ENCODE measurements at regions not wholly inside any gene's neighbourhood (a gene's known extent, or its start where the extent isn't known, plus 50 kb on each side); places are given as distances from the start of the nearest gene placed in this dataset.

- Histone ChIP-seq H3K9ac (replicated peaks; ENCODE audit: extremely low read depth, insufficient read depth, low read length) (no peak overlapping the region), H4K20me1 (replicated peaks; ENCODE audit: control insufficient read depth, extremely low read depth, insufficient read depth, low read length) (no peaks in the 10 kb centered on the region), H3K9me1 (replicated peaks; ENCODE audit: control insufficient read depth, extremely low read depth, insufficient read depth, low read length) (no peaks in the 10 kb centered on the region), H3K4me3 (replicated peaks in 1 of 3; ENCODE audit: insufficient read depth in 1 of 3, low read depth in 1 of 3, low read length in 3 of 3) (no peak overlapping the region), H3K9me3 (replicated peaks; ENCODE audit: control insufficient read depth, insufficient read depth, low read length) (no peaks in the 10 kb centered on the region), H3K36me3 (ENCODE audit: control insufficient read depth in 2 of 2, extremely low read depth in 1 of 2, insufficient read depth in 2 of 2, low read length in 2 of 2) (no peaks in the 10 kb centered on the region), H2AFZ (ENCODE audit: low read depth, low read length) (no peak overlapping the region), H3K4me1 (ENCODE audit: control insufficient read depth, extremely low read depth, insufficient read depth, low read length) (no peaks in the 10 kb centered on the region), H3K4me2 (ENCODE audit: insufficient read depth, low read length) (no peak overlapping the region), H3K27ac (ENCODE audit: insufficient read depth, low read depth, low read length) (no peak overlapping the region), H3K79me2 (ENCODE audit: control insufficient read depth, insufficient read depth, low read length) (no peaks in the 10 kb centered on the region), H3K27me3 (ENCODE audit: control insufficient read depth in 2 of 2, insufficient read depth in 2 of 2, low read length in 2 of 2) (peaks cover 67 to 98% of the 10 kb centered on the region in 2 experiments)
- DNase-seq (ENCODE audit: low read depth, low spot score) (no peak), FAIRE-seq (no peak)
- intact Hi-C loops (cut with micrococcal nuclease) (no loop called here), dilution Hi-C loops (cut with MboI; ENCODE audit: extremely low pct_ligation_motif_present, low sequenced_read_pairs) (no loop called here)
- ChIA-PET POLR2A (no interaction called here), CTCF (interaction anchor here (1.0 to 3.1 kb wide), 6 partner anchors 10 to 227 kb away, joined by 3 to 33 read pairs (median 8); no protein-coding TSS in a partner anchor)
- no TSS peak for BruUV-seq (replicated peaks)
- TF ChIP-seq POLR2A (IDR thresholded peaks at IDR 0.05; ENCODE audit: low read depth, low read length) (no peak), POLR2AphosphoS5 (IDR thresholded peaks at IDR 0.05; ENCODE audit: insufficient read depth, low read depth, low read length) (no peak), MAX (IDR thresholded peaks at IDR 0.05; ENCODE audit: insufficient read depth, insufficient read length) (no peak), MYC (IDR thresholded peaks at IDR 0.05; ENCODE audit: low read depth, low read length) (no peak), CTCF (IDR thresholded peaks at IDR 0.05; ENCODE audit: extremely low read depth in 1 of 2, insufficient read depth in 1 of 2, low read depth in 1 of 2, low read length in 2 of 2) (no peak), EZH2 (IDR thresholded peaks at IDR 0.05; ENCODE audit: borderline replicate concordance, low read depth, low read length, severe bottlenecking) (no peak), GATA2 (IDR thresholded peaks at IDR 0.05; ENCODE audit: insufficient read depth, insufficient read length, low read depth, low read length) (no peak), FOS (IDR thresholded peaks at IDR 0.05; ENCODE audit: borderline replicate concordance, insufficient read depth, low read length) (no peak), JUN (IDR thresholded peaks at IDR 0.05; ENCODE audit: borderline replicate concordance, insufficient read depth, insufficient read length, low read depth) (no peak)
Observed at GRCh38 chr5:73228052-73228451, 55.1 kb downstream of the TMEM174 start.
